OCI-LY1 (cell line): ENCODE measurements at regions not wholly inside any gene's neighbourhood (a gene's known extent, or its start where the extent isn't known, plus 50 kb on each side); places are given as distances from the start of the nearest gene placed in this dataset.

ENCODE experiments used
- EZH2 ChIP-seq: fragments of 200-600 bp; sonication (generic), shearing (Covaris generic); IDR thresholded peaks from 2 replicates; pipeline ENCODE4 v1.8.0; 2017; ENCODE audit warnings: borderline replicate concordance, mixed run types, mild to moderate bottlenecking, antibody characterized with exemption, low read length, moderate library complexity, mixed read lengths
- TF ChIP-seq, protein P1 (sequence below): fragments of 200-600 bp; sonication (generic), shearing (Covaris generic); IDR thresholded peaks from 2 replicates; pipeline ENCODE4 v1.5.1; 2017; ENCODE audit warnings: mild to moderate bottlenecking, antibody characterized with exemption, low read length, moderate library complexity, mixed read lengths

- TF ChIP-seq, protein P1, sequence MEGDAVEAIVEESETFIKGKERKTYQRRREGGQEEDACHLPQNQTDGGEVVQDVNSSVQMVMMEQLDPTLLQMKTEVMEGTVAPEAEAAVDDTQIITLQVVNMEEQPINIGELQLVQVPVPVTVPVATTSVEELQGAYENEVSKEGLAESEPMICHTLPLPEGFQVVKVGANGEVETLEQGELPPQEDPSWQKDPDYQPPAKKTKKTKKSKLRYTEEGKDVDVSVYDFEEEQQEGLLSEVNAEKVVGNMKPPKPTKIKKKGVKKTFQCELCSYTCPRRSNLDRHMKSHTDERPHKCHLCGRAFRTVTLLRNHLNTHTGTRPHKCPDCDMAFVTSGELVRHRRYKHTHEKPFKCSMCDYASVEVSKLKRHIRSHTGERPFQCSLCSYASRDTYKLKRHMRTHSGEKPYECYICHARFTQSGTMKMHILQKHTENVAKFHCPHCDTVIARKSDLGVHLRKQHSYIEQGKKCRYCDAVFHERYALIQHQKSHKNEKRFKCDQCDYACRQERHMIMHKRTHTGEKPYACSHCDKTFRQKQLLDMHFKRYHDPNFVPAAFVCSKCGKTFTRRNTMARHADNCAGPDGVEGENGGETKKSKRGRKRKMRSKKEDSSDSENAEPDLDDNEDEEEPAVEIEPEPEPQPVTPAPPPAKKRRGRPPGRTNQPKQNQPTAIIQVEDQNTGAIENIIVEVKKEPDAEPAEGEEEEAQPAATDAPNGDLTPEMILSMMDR, result no peak
- TF ChIP-seq EZH2, result no peak
Observed at GRCh38 chr3:176796371-176796770, 400.9 kb downstream of the TBL1XR1 start.
